IMR-90 (cell line): ENCODE measurements at regions not wholly inside any gene's neighbourhood (a gene's known extent, or its start where the extent isn't known, plus 50 kb on each side); places are given as distances from the start of the nearest gene placed in this dataset.

Experiments used
- ATAC-seq: fragments of 200-7000 bp; cut with Tn5 transposase; 2 replicates; pipeline ENCODE4 v1.9.1; 2020; ENCODE audit warnings: low read depth, mild to moderate bottlenecking, moderate library complexity
- BruUV-seq: library from RNA; stranded (reverse); fragments of 400-500 nt; replicated peaks from 2 replicates; lab custom pipeline; 2021; lab: Mats Ljungman, UMichigan
- CTCF ChIA-PET: fragments of 300-600 bp; formaldehyde crosslinking; extraction: SDS; loops from one replicate; lab custom pipeline; 2021; ENCODE audit warnings: antibody characterized with exemption; lab: Yijun Ruan, JAX
- POLR2A ChIA-PET: fragments of 300-600 bp; sonication (Branson Sonifier 250); formaldehyde crosslinking; loops from one replicate; lab custom pipeline; 2022; ENCODE audit warnings: antibody characterized with exemption; ENCODE audit not compliant: unreplicated experiment; lab: Charles Lee
- DNase-seq: peaks from one replicate; pipeline ENCODE4 v3.0.0; 2013
- H2AFZ ChIP-seq: replicated peaks from 2 replicates; pipeline ENCODE3; 2013; ENCODE audit warnings: low read length, mild to moderate bottlenecking; ENCODE audit not compliant: poor library complexity
- H2AK5ac ChIP-seq: 2 replicates; pipeline ENCODE4 v1.6.1; 2013; ENCODE audit warnings: low read depth, low read length, inconsistent platforms
- H2AK9ac ChIP-seq: replicated peaks from 2 replicates; pipeline ENCODE3; 2013; ENCODE audit warnings: mild to moderate bottlenecking, low read depth, low read length, moderate library complexity; ENCODE audit not compliant: poor library complexity
- H2BK120ac ChIP-seq: 2 replicates; pipeline ENCODE4 v1.6.1; 2013; ENCODE audit warnings: low read depth, low read length, inconsistent platforms
- H2BK15ac ChIP-seq: 3 replicates; pipeline ENCODE4 v1.6.1; 2013; ENCODE audit warnings: low read depth, low read length, inconsistent platforms
- H2BK20ac ChIP-seq: 2 replicates; pipeline ENCODE4 v1.6.1; 2013; ENCODE audit warnings: low read depth, mild to moderate bottlenecking, inconsistent platforms, low read length, moderate library complexity
- H2BK5ac ChIP-seq: 2 replicates; pipeline ENCODE4 v1.6.1; 2013; ENCODE audit warnings: mild to moderate bottlenecking, low read depth, low read length, inconsistent platforms; ENCODE audit not compliant: poor library complexity, severe bottlenecking
- H3K14ac ChIP-seq: replicated peaks from 2 replicates; pipeline ENCODE4 v1.6.1; 2013; ENCODE audit warnings: low read depth, low read length, inconsistent platforms
- H3K18ac ChIP-seq: 2 replicates; pipeline ENCODE4 v1.6.1; 2013; ENCODE audit warnings: low read depth, low read length, control low read depth
- H3K23ac ChIP-seq: 2 replicates; pipeline ENCODE4 v1.6.1; 2013; ENCODE audit warnings: low read depth, low read length, inconsistent platforms
- H3K27ac ChIP-seq: 2 replicates; pipeline ENCODE4 v1.5.1; 2013; ENCODE audit warnings: mild to moderate bottlenecking, control low read depth, low read length; ENCODE audit not compliant: insufficient read depth
- H3K27me3 ChIP-seq: 2 replicates; pipeline ENCODE4 v1.6.1; 2013; ENCODE audit warnings: low read length; ENCODE audit not compliant: control insufficient read depth, insufficient read depth
- H3K36me3 ChIP-seq: 2 replicates; pipeline ENCODE4 v1.6.1; 2013; ENCODE audit warnings: low read length, mixed read lengths; ENCODE audit not compliant: control insufficient read depth, insufficient read depth
- H3K4ac ChIP-seq: 2 replicates; pipeline ENCODE4 v1.6.1; 2013; ENCODE audit warnings: low read depth, low read length, inconsistent platforms
- H3K4me1 ChIP-seq: 2 replicates; pipeline ENCODE4 v1.6.1; 2013; ENCODE audit warnings: low read length, mixed read lengths; ENCODE audit not compliant: control insufficient read depth, insufficient read depth
- H3K4me2 ChIP-seq: 2 replicates; pipeline ENCODE4 v1.6.1; 2013; ENCODE audit warnings: low read depth, mild to moderate bottlenecking, control low read depth, low read length, moderate library complexity
- H3K4me3 ChIP-seq: 2 replicates; pipeline ENCODE4 v1.5.1; 2013; ENCODE audit warnings: low read depth, mild to moderate bottlenecking, control low read depth, low read length, moderate library complexity; ENCODE audit not compliant: insufficient read depth
- H3K56ac ChIP-seq: 2 replicates; pipeline ENCODE4 v1.6.1; 2013; ENCODE audit warnings: low read length, inconsistent platforms; ENCODE audit not compliant: insufficient read depth; ENCODE audit errors: extremely low read depth
- H3K79me1 ChIP-seq, 2 experiments: 2 replicates each; pipeline ENCODE4 v1.6.1; 2013; ENCODE audit warnings: low read length in 2 of 2, inconsistent platforms in 1 of 2, low read depth in 1 of 2
- H3K9ac ChIP-seq: 2 replicates; pipeline ENCODE4 v1.6.1; 2013; ENCODE audit warnings: low read depth, low read length, control low read depth
- H3K9me1 ChIP-seq: 2 replicates; pipeline ENCODE4 v1.6.1; 2013; ENCODE audit warnings: low read length, inconsistent platforms; ENCODE audit not compliant: insufficient read depth
- H3K9me3 ChIP-seq: 2 replicates; pipeline ENCODE4 v1.6.1; 2013; ENCODE audit warnings: low read length; ENCODE audit not compliant: control insufficient read depth, insufficient read depth
- H4K20me1 ChIP-seq: 2 replicates; pipeline ENCODE4 v1.6.1; 2013; ENCODE audit warnings: low read length, inconsistent platforms; ENCODE audit not compliant: insufficient read depth
- H4K5ac ChIP-seq: 2 replicates; pipeline ENCODE4 v1.6.1; 2013; ENCODE audit warnings: mild to moderate bottlenecking, low read depth, low read length, control low read depth
- H4K8ac ChIP-seq, 2 experiments: 2 replicates each; pipeline ENCODE4 v1.6.1; 2013; ENCODE audit warnings: low read depth in 2 of 2, low read length in 2 of 2, control low read depth in 1 of 2, inconsistent platforms in 1 of 2
- H4K91ac ChIP-seq: 2 replicates; pipeline ENCODE4 v1.6.1; 2013; ENCODE audit warnings: low read depth, low read length, inconsistent platforms; ENCODE audit not compliant: insufficient read depth
- CTCF ChIP-seq: conservative IDR thresholded peaks from 2 replicates; pipeline ENCODE4 v1.5.1; 2012; ENCODE audit warnings: mild to moderate bottlenecking, low read depth, low read length, improper control_type of control experiment
- FOS ChIP-seq: fragments of 150-350 bp; IDR thresholded peaks from 2 replicates; pipeline ENCODE4 v1.6.1; 2016; ENCODE audit warnings: low read depth, low read length
- MAZ ChIP-seq: IDR thresholded peaks from 2 replicates; pipeline ENCODE4 v1.6.1; 2012; ENCODE audit warnings: low read depth, mild to moderate bottlenecking, low read length, improper control_type of control experiment, moderate library complexity, borderline replicate concordance
- MXI1 ChIP-seq: IDR thresholded peaks from 2 replicates; pipeline ENCODE4 v1.6.1; 2012; ENCODE audit warnings: low read depth, mild to moderate bottlenecking, low read length, moderate library complexity, borderline replicate concordance
- RFX5 ChIP-seq: IDR thresholded peaks from 2 replicates; pipeline ENCODE4 v1.8.0; 2012; ENCODE audit warnings: low read depth, mild to moderate bottlenecking, low read length, moderate library complexity
- WGBS, 2 experiments: methylation state at CpG; one replicate each; pipeline versions ENCODE4 v1.1.5 to v1.1.7; 2013; ENCODE audit warnings: missing lambda C conversion rate in 2 of 2; ENCODE audit not compliant: insufficient read length in 1 of 2; ENCODE audit errors: extremely low coverage in 2 of 2; 5-methylcytosine and 5-hydroxymethylcytosine counted together
- dilution Hi-C: fragments of 300-500 bp; cut with HindIII; formaldehyde crosslinking; loops from one replicate; pipeline ENCODE4 v1.14.3; 2018; ENCODE audit warnings: low sequenced_read_pairs; ENCODE audit not compliant: unreplicated experiment
- in situ Hi-C: fragments of 300-500 bp; cut with MboI; formaldehyde crosslinking; loops from 3 replicates; pipeline ENCODE4 v1.14.3; 2019; ENCODE audit warnings: low sequenced_read_pairs, inconsistent platforms, mixed read lengths
- intact Hi-C: fragments of 100-400 bp; cut with micrococcal nuclease; formaldehyde crosslinking; loops from 2 replicates; pipeline ENCODE4 v1.10.0; 2022

- intact Hi-C loops, result no loop called here
- in situ Hi-C loops, result no loop called here
- dilution Hi-C loops, result no loop called here
- ChIA-PET POLR2A (no interaction called here), CTCF (no interaction called here)
- Histone ChIP-seq H3K9ac (no peak overlapping the region), H3K18ac (no peak overlapping the region), H3K27ac (no peak overlapping the region), H4K5ac (no peak overlapping the region), H4K8ac (no peak overlapping the region), H2BK5ac (no peak overlapping the region), H3K9me3 (peaks cover 42% of the 10 kb centered on the region), H3K4me3 (no peak overlapping the region), H4K91ac (no peak overlapping the region), H2BK120ac (no peak overlapping the region), H3K4ac (no peak overlapping the region), H2AFZ (no peak overlapping the region), H3K79me1 (no peaks in the 10 kb centered on the region), H2BK15ac (no peak overlapping the region), H2AK9ac (no peak overlapping the region), H3K4me1 (no peaks in the 10 kb centered on the region), H2BK20ac (no peak overlapping the region), H3K27me3 (no peaks in the 10 kb centered on the region), H2AK5ac (no peak overlapping the region), H3K23ac (no peak overlapping the region), H3K36me3 (no peaks in the 10 kb centered on the region), H3K4me2 (no peak overlapping the region), H3K56ac (no peak overlapping the region), H3K14ac (no peak overlapping the region), H4K20me1 (no peaks in the 10 kb centered on the region), H3K9me1 (no peaks in the 10 kb centered on the region)
- 100% methylated on average over 1 of the region's 8 CpGs; no CpG with 5 or more reads in 1 of the 2 experiments for WGBS, 2 experiments
- DNase-seq (no peak), ATAC-seq (no peak)
- TF ChIP-seq MAZ (no peak), RFX5 (no peak), CTCF (no peak), MXI1 (no peak), FOS (no peak)
- no TSS peak for BruUV-seq
These were observed 134.1 kb upstream of the TCERG1L start for GRCh38 chr10:131445623-131446022.
